A673 (cell line): ENCODE measurements at regions not wholly inside any gene's neighbourhood (a gene's known extent, or its start where the extent isn't known, plus 50 kb on each side); places are given as distances from the start of the nearest gene placed in this dataset.

Source experiments
- EZH2 ChIP-seq: fragments of 200-600 bp; sonication (generic); IDR thresholded peaks from 2 replicates; pipeline ENCODE4 v1.6.1; 2017; ENCODE audit warnings: borderline replicate concordance, low read depth, mild to moderate bottlenecking, mixed read lengths, antibody characterized with exemption, low read length; ENCODE audit not compliant: poor library complexity, severe bottlenecking
- TF ChIP-seq, protein P1 (sequence below): fragments of 300-800, 200-600 bp; sonication (generic); conservative IDR thresholded peaks from 2 replicates; pipeline ENCODE4 v1.5.1; 2017; ENCODE audit warnings: low read depth, mild to moderate bottlenecking, antibody characterized with exemption, low read length, moderate library complexity, mixed read lengths

DNA sequence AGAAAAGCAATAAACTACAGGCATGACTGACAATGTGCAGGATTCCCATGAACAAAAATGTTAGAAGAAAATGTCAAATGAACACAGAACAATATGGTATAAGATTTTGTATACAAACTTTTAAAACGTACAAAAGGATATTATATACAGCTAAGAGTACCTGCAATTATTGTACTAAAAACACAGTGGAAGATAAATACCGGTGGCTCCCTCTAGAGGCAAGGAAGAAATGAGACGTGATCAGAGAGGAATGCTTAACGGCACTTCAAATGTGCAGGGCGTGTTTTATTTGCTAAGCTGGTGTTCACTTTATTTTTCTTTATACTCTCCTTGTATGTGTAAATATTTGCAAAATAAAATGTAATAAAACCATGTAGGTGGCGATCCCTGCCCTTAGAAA is 191.8 kb upstream of the SAMSN1 start:
- TF ChIP-seq, protein P1, sequence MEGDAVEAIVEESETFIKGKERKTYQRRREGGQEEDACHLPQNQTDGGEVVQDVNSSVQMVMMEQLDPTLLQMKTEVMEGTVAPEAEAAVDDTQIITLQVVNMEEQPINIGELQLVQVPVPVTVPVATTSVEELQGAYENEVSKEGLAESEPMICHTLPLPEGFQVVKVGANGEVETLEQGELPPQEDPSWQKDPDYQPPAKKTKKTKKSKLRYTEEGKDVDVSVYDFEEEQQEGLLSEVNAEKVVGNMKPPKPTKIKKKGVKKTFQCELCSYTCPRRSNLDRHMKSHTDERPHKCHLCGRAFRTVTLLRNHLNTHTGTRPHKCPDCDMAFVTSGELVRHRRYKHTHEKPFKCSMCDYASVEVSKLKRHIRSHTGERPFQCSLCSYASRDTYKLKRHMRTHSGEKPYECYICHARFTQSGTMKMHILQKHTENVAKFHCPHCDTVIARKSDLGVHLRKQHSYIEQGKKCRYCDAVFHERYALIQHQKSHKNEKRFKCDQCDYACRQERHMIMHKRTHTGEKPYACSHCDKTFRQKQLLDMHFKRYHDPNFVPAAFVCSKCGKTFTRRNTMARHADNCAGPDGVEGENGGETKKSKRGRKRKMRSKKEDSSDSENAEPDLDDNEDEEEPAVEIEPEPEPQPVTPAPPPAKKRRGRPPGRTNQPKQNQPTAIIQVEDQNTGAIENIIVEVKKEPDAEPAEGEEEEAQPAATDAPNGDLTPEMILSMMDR = peak; percentile 84
- TF ChIP-seq EZH2 = no peak
